Stomach (tissue), 8 donors: ENCODE measurements at regions not wholly inside any gene's neighbourhood (a gene's known extent, or its start where the extent isn't known, plus 50 kb on each side); places are given as distances from the start of the nearest gene placed in this dataset.

ENCODE experiments used
- DNase-seq, 2 donors: peaks; one replicate each; pipeline versions ENCODE4 v3.0.0 to v3.0.0-alpha.2; 2013 to 2019
- H3K27ac ChIP-seq, 5 donors: fragments of 200-600 bp in 4 of 5; sonication (generic) in 4 of 5; one replicate each; pipeline ENCODE4 v1.5.1; 2013 to 2019; ENCODE audit warnings: mild to moderate bottlenecking in 1 of 5, moderate library complexity in 1 of 5
- H3K27me3 ChIP-seq, 3 donors: fragments of 200-600 bp; sonication (generic); one replicate each; pipeline ENCODE4 v1.5.1; 2017 to 2019; ENCODE audit warnings: mixed run types in 1 of 3
- H3K36me3 ChIP-seq, 4 donors: fragments of 200-600 bp; sonication (generic); 1 replicate in 3 of 4; 2 replicates in 1 of 4; pipeline ENCODE4 v1.5.1; 2016 to 2019
- H3K4me1 ChIP-seq, 4 donors: fragments of 200-600 bp; sonication (generic); one replicate each; pipeline ENCODE4 v1.5.1; 2016 to 2019
- H3K4me3 ChIP-seq, 4 donors: fragments of 200-600 bp; sonication (generic) in 3 of 4; one replicate each; pipeline ENCODE4 v1.5.1; 2016 to 2019; ENCODE audit warnings: mild to moderate bottlenecking in 1 of 4
- H3K9me3 ChIP-seq, 4 donors: fragments of 200-600 bp; sonication (generic); one replicate each; pipeline ENCODE4 v1.5.1; 2016 to 2019
- EP300 ChIP-seq: sonication (generic); formaldehyde crosslinking; IDR thresholded peaks from one replicate; pipeline ENCODE4 v1.6.1; 2017; ENCODE audit warnings: antibody characterized with exemption
- POLR2A ChIP-seq, 4 donors: fragments of 450-650 bp; IDR thresholded peaks; one replicate each; pipeline ENCODE4 v1.6.1; 2016; ENCODE audit warnings: antibody characterized with exemption in 4 of 4, control low read depth in 2 of 4, mild to moderate bottlenecking in 1 of 4, moderate library complexity in 1 of 4
- POLR2AphosphoS5 ChIP-seq, 3 donors: sonication (generic); formaldehyde crosslinking; IDR thresholded peaks; one replicate each; pipeline ENCODE4 v1.6.1; 2016; ENCODE audit warnings: antibody characterized with exemption in 3 of 3
- WGBS, 5 donors: extraction: QIAGEN DNeasy Blood & Tissue Kit in 3 of 5; methylation state at CpG; one replicate each; pipeline versions ENCODE4 v1.1.5 to v1.1.7; 2013 to 2018; 5-methylcytosine and 5-hydroxymethylcytosine counted together
- intact Hi-C: fragments of 100-400 bp; cut with DNase I; formaldehyde crosslinking; loops from one replicate; pipeline ENCODE4 v1.15.1; 2023; ENCODE audit warnings: low total_unique reads
- TF ChIP-seq, protein P1 (sequence below), 7 experiments: fragments of 450-650 bp in 4 of 7; fragments of 200-600 bp in 3 of 7; sonication (generic) in 3 of 7; IDR thresholded peaks; one replicate each; pipeline ENCODE4 v1.5.1; 2016 to 2019; ENCODE audit warnings: antibody characterized with exemption in 7 of 7, control low read depth in 2 of 7, mild to moderate bottlenecking in 1 of 7
- donor health status: healthy with polysubstance abuse.
- donor health status: Bipolar disorder and iron deficiency.
- donor health status: healthy.

GRCh38 chr6:118751072-118751471 lies 99.7 kb upstream of the CEP85L start:
- no peak for TF ChIP-seq POLR2AphosphoS5 (IDR thresholded peaks at IDR 0.05)
- no peak for TF ChIP-seq EP300
- TF ChIP-seq, protein P1, sequence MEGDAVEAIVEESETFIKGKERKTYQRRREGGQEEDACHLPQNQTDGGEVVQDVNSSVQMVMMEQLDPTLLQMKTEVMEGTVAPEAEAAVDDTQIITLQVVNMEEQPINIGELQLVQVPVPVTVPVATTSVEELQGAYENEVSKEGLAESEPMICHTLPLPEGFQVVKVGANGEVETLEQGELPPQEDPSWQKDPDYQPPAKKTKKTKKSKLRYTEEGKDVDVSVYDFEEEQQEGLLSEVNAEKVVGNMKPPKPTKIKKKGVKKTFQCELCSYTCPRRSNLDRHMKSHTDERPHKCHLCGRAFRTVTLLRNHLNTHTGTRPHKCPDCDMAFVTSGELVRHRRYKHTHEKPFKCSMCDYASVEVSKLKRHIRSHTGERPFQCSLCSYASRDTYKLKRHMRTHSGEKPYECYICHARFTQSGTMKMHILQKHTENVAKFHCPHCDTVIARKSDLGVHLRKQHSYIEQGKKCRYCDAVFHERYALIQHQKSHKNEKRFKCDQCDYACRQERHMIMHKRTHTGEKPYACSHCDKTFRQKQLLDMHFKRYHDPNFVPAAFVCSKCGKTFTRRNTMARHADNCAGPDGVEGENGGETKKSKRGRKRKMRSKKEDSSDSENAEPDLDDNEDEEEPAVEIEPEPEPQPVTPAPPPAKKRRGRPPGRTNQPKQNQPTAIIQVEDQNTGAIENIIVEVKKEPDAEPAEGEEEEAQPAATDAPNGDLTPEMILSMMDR (IDR thresholded peaks at IDR 0.05), result no peak
- no peak for TF ChIP-seq POLR2A (IDR thresholded peaks at IDR 0.05)
- no peak for DNase-seq
- no peaks in the 10 kb centered on the region for H3K36me3 ChIP-seq
- intact Hi-C loops, result no loop called here
- H3K4me3 ChIP-seq, result no peak overlapping the region
- WGBS, 5 donors, result 73 to 89% (median 83%) methylated on average over 3 of the region's 3 CpGs
- no peaks in the 10 kb centered on the region for H3K9me3 ChIP-seq
- peaks cover 0 to 17% (median 9%) of the 10 kb centered on the region in 4 donors for H3K4me1 ChIP-seq
- no peaks in the 10 kb centered on the region for H3K27me3 ChIP-seq
- no peak overlapping the region for H3K27ac ChIP-seq

DNA sequence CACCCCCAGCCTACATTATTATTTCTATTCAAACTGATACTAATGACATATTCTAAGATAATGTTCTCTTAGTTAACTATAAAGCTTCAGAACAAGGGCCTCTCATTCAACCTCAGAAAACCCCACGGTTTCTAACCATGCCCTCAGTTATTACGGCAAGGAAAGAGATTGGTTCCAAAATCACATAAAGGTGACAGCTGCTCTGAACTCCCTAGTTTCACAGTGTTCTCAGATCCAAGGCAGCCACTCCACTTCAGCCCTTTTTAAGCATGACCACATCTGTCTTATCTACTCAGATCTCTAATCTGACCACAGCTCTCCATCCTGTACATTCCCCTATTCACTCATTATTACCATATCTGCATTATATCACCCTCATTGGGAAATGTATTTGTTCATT lies 98.8 kb upstream of the CEP85L start:
- intact Hi-C loops, result no loop called here
- WGBS, 5 donors, result 79 to 91% (median 88%) methylated on average over 2 of the region's 2 CpGs

GRCh38 chr6:118748311-118749062 lies 97.1 kb upstream of the CEP85L start:
- H3K4me3 ChIP-seq, result peak overlapping the region in 1 of 4 donors; percentile 13
- peak in 1 of 2 donors; percentile 48 for DNase-seq
- 42 to 65% (median 50%) methylated on average over 9 of the region's 9 CpGs for WGBS, 5 donors

More for the DNA sequence above, 98.8 kb upstream of the CEP85L start:
- H3K4me1 ChIP-seq, result peaks cover 0 to 23% (median 9%) of the 10 kb centered on the region in 4 donors
- no peaks in the 10 kb centered on the region for H3K9me3 ChIP-seq
- no peaks in the 10 kb centered on the region for H3K27me3 ChIP-seq
- TF ChIP-seq POLR2A (IDR thresholded peaks at IDR 0.05), result no peak
- no peak for TF ChIP-seq POLR2AphosphoS5 (IDR thresholded peaks at IDR 0.05)
- H3K4me3 ChIP-seq, result no peak overlapping the region
- no peaks in the 10 kb centered on the region for H3K36me3 ChIP-seq
- no peak overlapping the region for H3K27ac ChIP-seq
- no peak for DNase-seq

DNA sequence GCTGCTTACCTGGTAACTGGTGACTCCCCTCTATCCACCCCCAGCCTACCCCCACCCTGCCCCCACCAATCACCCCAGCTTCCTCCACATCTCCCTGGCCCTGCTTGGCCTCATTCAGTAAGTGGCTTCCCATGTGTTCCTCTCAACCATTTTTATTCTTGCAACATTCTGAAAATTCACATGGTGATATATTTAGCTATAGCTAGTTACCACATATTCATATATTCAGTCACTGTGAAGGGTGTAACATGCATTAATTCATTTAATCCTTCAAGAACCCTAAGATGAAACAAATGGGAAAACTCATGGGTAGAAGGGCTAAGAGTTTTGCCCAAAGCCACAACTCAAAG lies 95.4 kb upstream of the CEP85L start:
- no peak for DNase-seq
- Histone ChIP-seq H3K9me3 (no peaks in the 10 kb centered on the region), H3K27ac (peak overlapping the region in 1 of 5 donors; percentile 26), H3K4me1 (peaks cover 0 to 37% (median 23%) of the 10 kb centered on the region in 4 donors), H3K36me3 (no peaks in the 10 kb centered on the region), H3K27me3 (no peaks in the 10 kb centered on the region), H3K4me3 (no peak overlapping the region)
- TF ChIP-seq POLR2A (IDR thresholded peaks at IDR 0.05) (no peak), POLR2AphosphoS5 (IDR thresholded peaks at IDR 0.05) (no peak), EP300 (no peak)
- TF ChIP-seq, protein P1 (IDR thresholded peaks at IDR 0.05), result no peak
- intact Hi-C loops, result no loop called here

More at GRCh38 chr6:118748311-118749062, 97.1 kb upstream of the CEP85L start:
- intact Hi-C loops, result no loop called here
- Histone ChIP-seq H3K27ac (peak overlapping the region in 3 of 5 donors; percentile 5 to 64 (median 47)), H3K36me3 (no peaks in the 10 kb centered on the region), H3K27me3 (no peaks in the 10 kb centered on the region), H3K9me3 (no peaks in the 10 kb centered on the region), H3K4me1 (peaks cover 0 to 37% (median 22%) of the 10 kb centered on the region in 4 donors)
- TF ChIP-seq POLR2A (IDR thresholded peaks at IDR 0.05) (no peak), EP300 (no peak), POLR2AphosphoS5 (IDR thresholded peaks at IDR 0.05) (no peak)
- TF ChIP-seq, protein P1 (IDR thresholded peaks at IDR 0.05), result no peak
